HCT116 (cell line): ENCODE measurements at regions not wholly inside any gene's neighbourhood (a gene's known extent, or its start where the extent isn't known, plus 50 kb on each side); places are given as distances from the start of the nearest gene placed in this dataset.

Experiments
- ATAC-seq: fragments of 200-7000 bp; cut with Tn5 transposase; 2 replicates; pipeline ENCODE4 v1.9.1; 2020; ENCODE audit warnings: mild to moderate bottlenecking, moderate library complexity
- BruUV-seq: library from RNA; stranded (reverse); fragments of 400-500 nt; replicated peaks from 2 replicates; lab custom pipeline; 2021; lab: Mats Ljungman, UMichigan
- CTCF ChIA-PET: fragments of 300-600 bp; sonication (Branson Sonifier 250); formaldehyde crosslinking; loops from one replicate; lab custom pipeline; 2021; ENCODE audit warnings: antibody characterized with exemption; lab: Charles Lee
- POLR2A ChIA-PET: fragments of 300-600, 350-600 bp; sonication (Branson Sonifier 250); formaldehyde crosslinking; loops from one replicate; lab custom pipeline; 2021; ENCODE audit warnings: antibody characterized with exemption; lab: Charles Lee
- RAD21 ChIA-PET, 2 experiments: fragments of 300-600 bp; sonication (Branson Sonifier 250); formaldehyde crosslinking; loops; one replicate each; lab custom pipeline; 2023; ENCODE audit warnings: low total read pairs in 2 of 2; ENCODE audit not compliant: uncharacterized antibody in 2 of 2, unreplicated experiment in 2 of 2, low non-redundant PET in 1 of 2; lab: Charles Lee
- DNase-seq: peaks from one replicate; pipeline ENCODE4 v3.0.0-alpha.2; 2010; ENCODE audit warnings: low read depth, low spot score
- H2AFZ ChIP-seq: fragments of 200-600 bp; shearing (Covaris generic), sonication (generic); 2 replicates; pipeline ENCODE4 v1.6.1; 2017; ENCODE audit warnings: low read depth, mixed run types, mixed read lengths, antibody characterized with exemption, low read length; ENCODE audit not compliant: poor library complexity, severe bottlenecking
- H3K27ac ChIP-seq: 2 replicates; pipeline ENCODE4 v1.5.1; 2012; ENCODE audit warnings: low read depth, low read length
- H3K27me3 ChIP-seq: fragments of 200-600 bp; sonication (generic); 2 replicates; pipeline ENCODE4 v1.6.1; 2016; ENCODE audit warnings: mixed run types, low read length, mixed read lengths; ENCODE audit not compliant: insufficient read depth
- H3K36me3 ChIP-seq, 2 experiments: fragments of 200-500 bp in 1 of 2; fragments of 200-600 bp in 1 of 2; sonication (Bioruptor generic) in 1 of 2; sonication (generic) in 1 of 2; 2 replicates each; pipeline versions ENCODE4 v1.5.1 to v1.6.1; 2014 to 2016; ENCODE audit warnings: low read length in 2 of 2, inconsistent platforms in 1 of 2, mixed read lengths in 1 of 2, mixed run types in 1 of 2; ENCODE audit not compliant: insufficient read depth in 2 of 2, control insufficient read depth in 1 of 2
- H3K4me1 ChIP-seq, 2 experiments: fragments of 200-600 bp in 1 of 2; sonication (generic) in 1 of 2; 2 replicates each; pipeline versions ENCODE4 v1.5.1 to v1.6.1; 2012 to 2017; ENCODE audit warnings: low read length in 2 of 2, inconsistent platforms in 1 of 2, mild to moderate bottlenecking in 1 of 2, mixed read lengths in 1 of 2, mixed run types in 1 of 2, moderate library complexity in 1 of 2; ENCODE audit not compliant: insufficient read depth in 2 of 2, control insufficient read depth in 1 of 2
- H3K4me2 ChIP-seq: fragments of 200-600 bp; sonication (generic); 2 replicates; pipeline ENCODE4 v1.6.1; 2017; ENCODE audit warnings: mixed run types, low read length, mixed read lengths
- H3K4me3 ChIP-seq, 2 experiments: fragments of 200-600 bp in 1 of 2; sonication (generic) in 1 of 2; replicated peaks in 1 of 2; 2 replicates each; pipeline ENCODE4 v1.5.1; 2011 to 2016; ENCODE audit warnings: low read length in 2 of 2, control low read depth in 1 of 2, low read depth in 1 of 2, mild to moderate bottlenecking in 1 of 2, mixed read lengths in 1 of 2, mixed run types in 1 of 2
- H3K79me2 ChIP-seq: fragments of 200-600 bp; sonication (generic); 2 replicates; pipeline ENCODE4 v1.6.1; 2017; ENCODE audit warnings: mild to moderate bottlenecking, mixed run types, low read length, moderate library complexity, mixed read lengths; ENCODE audit not compliant: insufficient read depth
- H3K9ac ChIP-seq: fragments of 200-600 bp; sonication (generic); 2 replicates; pipeline ENCODE4 v1.6.1; 2016; ENCODE audit warnings: low read length, mixed read lengths
- H3K9me2 ChIP-seq: fragments of 200-600 bp; sonication (generic), shearing (Covaris generic); 2 replicates; pipeline ENCODE4 v1.6.1; 2017; ENCODE audit warnings: mixed run types, mild to moderate bottlenecking, moderate library complexity; ENCODE audit not compliant: insufficient read depth
- H3K9me3 ChIP-seq, 2 experiments: fragments of 200-500 bp in 1 of 2; fragments of 200-600 bp in 1 of 2; sonication (Bioruptor generic) in 1 of 2; sonication (generic) in 1 of 2; 2 replicates each; pipeline ENCODE4 v1.6.1; 2014 to 2017; ENCODE audit warnings: low read length in 2 of 2, mixed read lengths in 2 of 2, inconsistent platforms in 1 of 2, low read depth in 1 of 2, mild to moderate bottlenecking in 1 of 2, mixed run types in 1 of 2, moderate library complexity in 1 of 2; ENCODE audit not compliant: control insufficient read depth in 1 of 2, insufficient read depth in 1 of 2
- H4K20me1 ChIP-seq: fragments of 200-600 bp; sonication (generic), shearing (Covaris generic); 2 replicates; pipeline ENCODE4 v1.6.1; 2017; ENCODE audit warnings: mixed run types, mild to moderate bottlenecking, moderate library complexity; ENCODE audit not compliant: insufficient read depth
- CBX3 ChIP-seq: IDR thresholded peaks from 2 replicates; pipeline ENCODE4 v1.6.1; 2012; ENCODE audit warnings: low read depth
- CEBPB ChIP-seq: IDR thresholded peaks from 2 replicates; pipeline ENCODE4 v1.6.1; 2012; ENCODE audit warnings: low read depth
- EGR1 ChIP-seq: IDR thresholded peaks from 2 replicates; pipeline ENCODE4 v1.6.1; 2012; ENCODE audit warnings: low read depth
- ELF1 ChIP-seq: IDR thresholded peaks from 2 replicates; pipeline ENCODE4 v1.6.1; 2012; ENCODE audit warnings: low read depth, borderline replicate concordance
- EZH2 ChIP-seq: fragments of 200-600 bp; sonication (generic); IDR thresholded peaks from 2 replicates; pipeline ENCODE4 v1.6.1; 2017; ENCODE audit warnings: antibody characterized with exemption, mixed run types
- POLR2A ChIP-seq: IDR thresholded peaks from 2 replicates; pipeline ENCODE4 v1.7.0; 2011; ENCODE audit warnings: borderline replicate concordance; ENCODE audit not compliant: insufficient read depth, insufficient read length; ENCODE audit errors: extremely low read depth
- POLR2AphosphoS5 ChIP-seq: IDR thresholded peaks from 2 replicates; pipeline ENCODE4 v1.6.1; 2011; ENCODE audit warnings: mild to moderate bottlenecking, low read depth, low read length, moderate library complexity
- SRF ChIP-seq: IDR thresholded peaks from 2 replicates; pipeline ENCODE4 v1.6.1; 2012; ENCODE audit warnings: low read depth
- TCF7L2 ChIP-seq: IDR thresholded peaks from 2 replicates; pipeline ENCODE4 v1.7.0; 2011; ENCODE audit warnings: borderline replicate concordance, inconsistent platforms; ENCODE audit not compliant: insufficient read depth, insufficient read length; ENCODE audit errors: extremely low read depth
- YY1 ChIP-seq: IDR thresholded peaks from 2 replicates; pipeline ENCODE4 v1.6.1; 2011; ENCODE audit warnings: low read length, low read depth, moderate library complexity, mild to moderate bottlenecking; ENCODE audit not compliant: insufficient replicate concordance; ENCODE audit errors: extremely low read depth
- intact Hi-C: fragments of 100-400 bp; cut with micrococcal nuclease; formaldehyde crosslinking; loops from 2 replicates; pipeline ENCODE4 v1.10.0; 2022
- TF ChIP-seq, protein P1 (sequence below): IDR thresholded peaks from 2 replicates; pipeline ENCODE4 v1.6.1; 2012
- TF ChIP-seq, protein P2 (sequence below): IDR thresholded peaks from 2 replicates; pipeline ENCODE4 v1.6.1; 2012; ENCODE audit warnings: low read depth
- TF ChIP-seq, protein P3 (sequence below): IDR thresholded peaks from 2 replicates; pipeline ENCODE4 v1.6.1; 2012
- TF ChIP-seq, protein P4 (sequence below), 3 experiments: fragments of 200-600 bp in 1 of 3; sonication (generic) in 1 of 3; IDR thresholded peaks in 2 of 3; conservative IDR thresholded peaks in 1 of 3; 2 replicates each; pipeline ENCODE4 v1.5.1; 2012 to 2017; ENCODE audit warnings: low read depth in 2 of 3, low read length in 2 of 3, antibody characterized with exemption in 1 of 3, borderline replicate concordance in 1 of 3, control low read depth in 1 of 3, mild to moderate bottlenecking in 1 of 3, mixed read lengths in 1 of 3, mixed run types in 1 of 3, moderate library complexity in 1 of 3; ENCODE audit not compliant: insufficient read depth in 1 of 3

DNA sequence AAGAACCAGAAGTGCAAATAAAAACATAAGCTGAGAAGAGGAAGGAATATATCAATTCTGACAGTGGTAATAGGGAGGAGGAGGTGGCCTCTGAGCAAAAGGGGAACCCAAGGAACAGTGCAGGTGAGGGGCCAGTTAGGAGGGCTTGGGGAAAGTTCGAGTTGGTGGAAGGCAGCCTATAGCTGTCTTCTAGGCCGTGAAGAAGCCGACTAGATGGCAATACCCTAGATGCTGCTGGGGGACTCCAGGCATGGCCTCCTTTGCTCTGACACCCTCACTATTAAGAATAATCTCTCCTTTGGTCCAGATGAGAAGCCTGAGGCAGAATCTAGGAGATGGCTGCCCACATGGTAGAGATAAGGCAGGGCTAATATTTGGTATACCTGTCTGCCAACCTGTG is 351.1 kb upstream of the PLXNA2 start:
- H3K9ac ChIP-seq: no peak overlapping the region
- TF ChIP-seq YY1 (no peak), EGR1 (no peak), POLR2AphosphoS5 (no peak), SRF (no peak), CBX3 (no peak), EZH2 (no peak), ELF1 (no peak), TCF7L2 (no peak), CEBPB (no peak), POLR2A (no peak)
- TF ChIP-seq, protein P1, sequence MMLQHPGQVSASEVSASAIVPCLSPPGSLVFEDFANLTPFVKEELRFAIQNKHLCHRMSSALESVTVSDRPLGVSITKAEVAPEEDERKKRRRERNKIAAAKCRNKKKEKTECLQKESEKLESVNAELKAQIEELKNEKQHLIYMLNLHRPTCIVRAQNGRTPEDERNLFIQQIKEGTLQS: no peak
- TF ChIP-seq, protein P2, sequence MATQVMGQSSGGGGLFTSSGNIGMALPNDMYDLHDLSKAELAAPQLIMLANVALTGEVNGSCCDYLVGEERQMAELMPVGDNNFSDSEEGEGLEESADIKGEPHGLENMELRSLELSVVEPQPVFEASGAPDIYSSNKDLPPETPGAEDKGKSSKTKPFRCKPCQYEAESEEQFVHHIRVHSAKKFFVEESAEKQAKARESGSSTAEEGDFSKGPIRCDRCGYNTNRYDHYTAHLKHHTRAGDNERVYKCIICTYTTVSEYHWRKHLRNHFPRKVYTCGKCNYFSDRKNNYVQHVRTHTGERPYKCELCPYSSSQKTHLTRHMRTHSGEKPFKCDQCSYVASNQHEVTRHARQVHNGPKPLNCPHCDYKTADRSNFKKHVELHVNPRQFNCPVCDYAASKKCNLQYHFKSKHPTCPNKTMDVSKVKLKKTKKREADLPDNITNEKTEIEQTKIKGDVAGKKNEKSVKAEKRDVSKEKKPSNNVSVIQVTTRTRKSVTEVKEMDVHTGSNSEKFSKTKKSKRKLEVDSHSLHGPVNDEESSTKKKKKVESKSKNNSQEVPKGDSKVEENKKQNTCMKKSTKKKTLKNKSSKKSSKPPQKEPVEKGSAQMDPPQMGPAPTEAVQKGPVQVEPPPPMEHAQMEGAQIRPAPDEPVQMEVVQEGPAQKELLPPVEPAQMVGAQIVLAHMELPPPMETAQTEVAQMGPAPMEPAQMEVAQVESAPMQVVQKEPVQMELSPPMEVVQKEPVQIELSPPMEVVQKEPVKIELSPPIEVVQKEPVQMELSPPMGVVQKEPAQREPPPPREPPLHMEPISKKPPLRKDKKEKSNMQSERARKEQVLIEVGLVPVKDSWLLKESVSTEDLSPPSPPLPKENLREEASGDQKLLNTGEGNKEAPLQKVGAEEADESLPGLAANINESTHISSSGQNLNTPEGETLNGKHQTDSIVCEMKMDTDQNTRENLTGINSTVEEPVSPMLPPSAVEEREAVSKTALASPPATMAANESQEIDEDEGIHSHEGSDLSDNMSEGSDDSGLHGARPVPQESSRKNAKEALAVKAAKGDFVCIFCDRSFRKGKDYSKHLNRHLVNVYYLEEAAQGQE: no peak
- TF ChIP-seq, protein P3, sequence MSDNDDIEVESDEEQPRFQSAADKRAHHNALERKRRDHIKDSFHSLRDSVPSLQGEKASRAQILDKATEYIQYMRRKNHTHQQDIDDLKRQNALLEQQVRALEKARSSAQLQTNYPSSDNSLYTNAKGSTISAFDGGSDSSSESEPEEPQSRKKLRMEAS: no peak
- TF ChIP-seq, protein P4, sequence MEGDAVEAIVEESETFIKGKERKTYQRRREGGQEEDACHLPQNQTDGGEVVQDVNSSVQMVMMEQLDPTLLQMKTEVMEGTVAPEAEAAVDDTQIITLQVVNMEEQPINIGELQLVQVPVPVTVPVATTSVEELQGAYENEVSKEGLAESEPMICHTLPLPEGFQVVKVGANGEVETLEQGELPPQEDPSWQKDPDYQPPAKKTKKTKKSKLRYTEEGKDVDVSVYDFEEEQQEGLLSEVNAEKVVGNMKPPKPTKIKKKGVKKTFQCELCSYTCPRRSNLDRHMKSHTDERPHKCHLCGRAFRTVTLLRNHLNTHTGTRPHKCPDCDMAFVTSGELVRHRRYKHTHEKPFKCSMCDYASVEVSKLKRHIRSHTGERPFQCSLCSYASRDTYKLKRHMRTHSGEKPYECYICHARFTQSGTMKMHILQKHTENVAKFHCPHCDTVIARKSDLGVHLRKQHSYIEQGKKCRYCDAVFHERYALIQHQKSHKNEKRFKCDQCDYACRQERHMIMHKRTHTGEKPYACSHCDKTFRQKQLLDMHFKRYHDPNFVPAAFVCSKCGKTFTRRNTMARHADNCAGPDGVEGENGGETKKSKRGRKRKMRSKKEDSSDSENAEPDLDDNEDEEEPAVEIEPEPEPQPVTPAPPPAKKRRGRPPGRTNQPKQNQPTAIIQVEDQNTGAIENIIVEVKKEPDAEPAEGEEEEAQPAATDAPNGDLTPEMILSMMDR (IDR thresholded peaks at IDR 0.05 in 2 of 3, conservative IDR thresholded peaks at IDR 0.05 in 1 of 3; ENCODE audit: borderline replicate concordance in 1 of 3, insufficient read depth in 1 of 3, low read depth in 2 of 3, low read length in 2 of 3): no peak
- H3K4me1 ChIP-seq: no peaks in the 10 kb centered on the region
- no peak overlapping the region for H3K27ac ChIP-seq
- H2AFZ ChIP-seq: no peak overlapping the region
- CTCF ChIA-PET: no interaction called here
- RAD21 ChIA-PET: no interaction called here
- POLR2A ChIA-PET: no interaction called here
- no peaks in the 10 kb centered on the region for H4K20me1 ChIP-seq
- intact Hi-C loops: no loop called here
- H3K79me2 ChIP-seq: no peaks in the 10 kb centered on the region
- no TSS peak for BruUV-seq
- ATAC-seq: no peak
- DNase-seq: no peak
- H3K4me3 ChIP-seq: no peak overlapping the region
- H3K9me3 ChIP-seq: no peaks in the 10 kb centered on the region
- H3K36me3 ChIP-seq: no peaks in the 10 kb centered on the region
- H3K4me2 ChIP-seq: no peak overlapping the region
- no peaks in the 10 kb centered on the region for H3K9me2 ChIP-seq
- peaks cover 6% of the 10 kb centered on the region; the same call in 1 of the 2 replicates for H3K27me3 ChIP-seq
